Rectal smooth muscle tissue (tissue), 1 donor: ENCODE measurements at regions not wholly inside any gene's neighbourhood (a gene's known extent, or its start where the extent isn't known, plus 50 kb on each side); places are given as distances from the start of the nearest gene placed in this dataset.

Experiments
- H3K27ac ChIP-seq: one replicate; pipeline ENCODE4 v1.7.0; 2013; ENCODE audit warnings: low read depth, low read length, inconsistent platforms
- H3K27me3 ChIP-seq: one replicate; pipeline ENCODE4 v1.7.0; 2013; ENCODE audit warnings: low read length; ENCODE audit not compliant: control insufficient read depth, insufficient read depth
- H3K36me3 ChIP-seq: one replicate; pipeline ENCODE4 v1.7.0; 2013; ENCODE audit warnings: low read length; ENCODE audit not compliant: control insufficient read depth, insufficient read depth
- H3K4me1 ChIP-seq: one replicate; pipeline ENCODE4 v1.7.0; 2013; ENCODE audit warnings: low read length; ENCODE audit not compliant: control insufficient read depth, insufficient read depth
- H3K4me3 ChIP-seq: one replicate; pipeline ENCODE4 v1.7.0; 2013; ENCODE audit warnings: low read length
- H3K9ac ChIP-seq: one replicate; pipeline ENCODE4 v1.7.0; 2013; ENCODE audit warnings: low read length

DNA sequence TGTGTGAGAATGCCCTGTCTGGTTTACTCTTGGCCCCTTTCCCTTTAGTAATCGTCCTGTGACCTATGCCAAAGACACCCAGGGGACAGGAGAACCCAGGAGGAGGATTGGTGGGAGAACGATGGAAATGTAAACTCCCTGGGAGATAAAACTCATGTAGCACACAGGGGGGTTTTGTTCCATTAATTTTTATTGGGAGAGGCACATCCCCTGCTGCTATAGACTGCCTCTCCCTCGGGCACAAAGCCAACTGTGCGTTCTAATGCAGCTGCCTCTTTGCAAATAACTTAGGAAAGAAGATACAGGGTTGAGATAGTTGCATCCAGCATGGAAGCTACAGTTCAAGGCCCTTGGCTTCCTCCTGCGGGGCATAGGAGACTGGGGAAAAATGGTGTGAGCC lies 489.6 kb downstream of the SLC4A3 start:
- Histone ChIP-seq H3K9ac (no peak overlapping the region), H3K4me3 (no peak overlapping the region), H3K4me1 (no peaks in the 10 kb centered on the region), H3K27ac (no peak overlapping the region), H3K27me3 (no peaks in the 10 kb centered on the region), H3K36me3 (no peaks in the 10 kb centered on the region)

DNA sequence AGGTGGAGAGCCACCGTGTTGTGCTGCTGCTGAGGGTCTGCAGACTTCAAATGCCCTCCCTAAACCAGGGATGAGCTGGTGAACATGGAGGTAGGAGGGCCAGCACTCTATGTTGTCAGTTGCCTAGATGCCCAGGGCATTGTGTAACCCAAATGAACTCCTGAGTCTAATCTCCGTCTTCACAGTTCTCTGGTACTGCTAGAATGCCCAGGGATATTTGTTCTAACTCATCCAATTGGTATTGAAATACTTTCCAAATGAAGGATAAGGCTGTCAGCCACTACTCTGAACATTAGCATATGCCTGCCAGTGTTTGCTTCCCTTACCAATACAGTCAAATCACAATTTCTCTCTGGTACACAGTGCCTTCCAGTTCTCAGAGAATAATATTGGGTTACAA lies 492.6 kb downstream of the SLC4A3 start:
- H3K4me1 ChIP-seq = no peaks in the 10 kb centered on the region
- H3K27ac ChIP-seq = no peak overlapping the region
- no peaks in the 10 kb centered on the region for H3K36me3 ChIP-seq
- H3K9ac ChIP-seq = no peak overlapping the region
- no peak overlapping the region for H3K4me3 ChIP-seq
- no peaks in the 10 kb centered on the region for H3K27me3 ChIP-seq

DNA sequence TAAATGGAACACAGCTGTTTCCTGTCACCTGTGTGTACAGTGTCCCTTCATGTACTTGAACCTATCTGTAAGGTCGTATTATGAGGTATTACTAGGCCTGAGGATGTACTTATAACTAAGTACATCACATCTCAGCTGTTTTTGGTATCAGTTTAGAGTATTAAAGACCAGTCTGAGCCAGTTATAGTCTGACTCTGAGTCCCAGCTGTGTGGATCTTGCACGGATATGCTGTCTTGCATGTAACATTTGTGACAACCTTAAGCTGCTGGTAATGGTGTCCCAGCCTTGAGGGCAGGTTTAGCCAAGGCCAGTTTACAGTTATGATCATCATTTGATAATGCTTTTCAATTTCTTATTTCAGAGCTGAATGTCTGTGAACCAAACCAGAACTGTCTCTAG lies 496.3 kb downstream of the SLC4A3 start:
- Histone ChIP-seq H3K4me3 (no peak overlapping the region), H3K36me3 (no peaks in the 10 kb centered on the region)

DNA sequence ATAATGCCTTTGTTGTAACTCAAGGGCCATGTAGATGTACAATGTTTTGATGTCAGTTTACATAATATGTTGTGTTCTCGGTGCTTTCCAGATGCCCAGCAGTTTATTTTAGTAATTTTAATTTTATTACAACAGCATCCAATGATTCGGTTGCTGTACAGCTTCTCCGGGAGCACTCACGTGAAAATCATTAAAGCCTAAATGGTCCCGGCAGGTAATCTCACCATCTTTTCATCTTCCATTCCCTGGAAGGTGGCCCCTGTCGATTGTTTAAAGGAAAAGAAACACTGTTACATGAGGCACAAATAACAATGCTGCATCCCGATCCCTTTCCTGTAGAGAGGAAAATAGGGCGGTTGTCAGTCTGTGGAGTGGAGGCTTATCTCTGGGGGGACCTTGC lies 498.1 kb downstream of the SLC4A3 start:
- H3K36me3 ChIP-seq = no peaks in the 10 kb centered on the region
- no peaks in the 10 kb centered on the region for H3K4me1 ChIP-seq
- H3K27ac ChIP-seq = no peak overlapping the region
- no peak overlapping the region for H3K4me3 ChIP-seq
- H3K27me3 ChIP-seq = no peaks in the 10 kb centered on the region
- no peak overlapping the region for H3K9ac ChIP-seq

More for the DNA sequence above, 496.3 kb downstream of the SLC4A3 start:
- H3K27ac ChIP-seq = no peak overlapping the region
- no peaks in the 10 kb centered on the region for H3K4me1 ChIP-seq
- no peaks in the 10 kb centered on the region for H3K27me3 ChIP-seq
- no peak overlapping the region for H3K9ac ChIP-seq

DNA sequence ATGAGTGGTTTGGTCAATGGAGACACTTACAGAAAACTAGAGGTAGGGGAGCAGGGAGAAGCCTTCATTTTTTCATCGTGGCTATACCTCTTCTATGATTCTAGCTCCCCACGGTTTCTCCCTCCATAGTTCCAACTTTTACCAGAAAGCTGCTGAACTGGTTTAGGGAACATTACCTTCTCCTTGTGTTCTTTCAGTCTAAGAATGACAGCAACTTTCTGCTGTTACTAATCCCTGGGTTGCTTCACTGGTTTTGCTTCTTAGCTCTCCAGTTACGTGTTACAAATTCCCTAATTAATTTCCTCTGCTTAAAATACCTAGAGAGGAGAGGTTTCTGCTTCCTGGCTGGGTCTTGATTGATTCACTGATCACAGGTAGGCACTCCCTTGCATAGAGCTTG lies 499.9 kb downstream of the SLC4A3 start:
- no peak overlapping the region for H3K4me3 ChIP-seq
- no peaks in the 10 kb centered on the region for H3K4me1 ChIP-seq
- H3K27ac ChIP-seq = no peak overlapping the region
- no peaks in the 10 kb centered on the region for H3K27me3 ChIP-seq
- H3K9ac ChIP-seq = no peak overlapping the region
- no peaks in the 10 kb centered on the region for H3K36me3 ChIP-seq

DNA sequence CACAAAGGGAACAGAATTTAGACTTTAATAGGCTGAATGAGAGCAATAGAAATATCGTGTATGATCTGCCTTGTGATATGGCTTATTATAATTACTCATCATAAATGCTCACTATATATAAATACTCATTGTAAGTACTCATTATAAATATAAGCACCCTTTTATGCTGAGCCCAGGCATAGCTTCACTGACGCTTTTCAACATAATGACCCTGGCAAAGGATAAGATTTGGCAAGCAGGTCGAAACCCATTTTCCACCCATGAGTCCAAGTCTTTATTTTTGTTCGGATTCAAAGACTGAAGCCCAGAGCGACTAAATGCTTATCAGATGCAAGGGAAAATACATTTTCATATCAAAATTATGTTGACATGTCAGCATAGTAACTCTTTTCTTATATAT lies 500.4 kb downstream of the SLC4A3 start:
- Histone ChIP-seq H3K27me3 (no peaks in the 10 kb centered on the region), H3K4me3 (no peak overlapping the region), H3K36me3 (no peaks in the 10 kb centered on the region), H3K27ac (no peak overlapping the region), H3K9ac (no peak overlapping the region), H3K4me1 (no peaks in the 10 kb centered on the region)

DNA sequence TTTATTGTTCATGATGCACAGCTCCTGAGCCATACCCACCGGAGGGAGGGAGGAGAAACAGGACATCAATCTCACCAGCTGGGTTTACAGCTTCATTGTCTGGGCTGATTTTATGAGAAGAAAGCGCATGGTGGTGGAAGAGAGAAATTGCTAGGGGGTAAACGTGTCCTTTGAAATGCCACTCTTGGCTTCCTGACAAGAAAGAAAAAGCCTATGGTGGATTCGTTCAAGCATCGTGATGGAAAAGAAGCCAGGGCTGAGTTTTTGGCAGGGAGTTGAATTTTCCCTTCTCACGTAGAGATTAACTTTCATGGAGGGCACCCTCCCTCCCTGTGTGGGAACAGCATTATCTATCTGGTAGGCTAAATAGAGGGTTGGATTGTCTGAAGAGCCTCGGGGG lies 502.0 kb downstream of the SLC4A3 start:
- Histone ChIP-seq H3K36me3 (no peaks in the 10 kb centered on the region), H3K27me3 (no peaks in the 10 kb centered on the region), H3K9ac (no peak overlapping the region), H3K4me3 (no peak overlapping the region), H3K4me1 (no peaks in the 10 kb centered on the region), H3K27ac (no peak overlapping the region)

DNA sequence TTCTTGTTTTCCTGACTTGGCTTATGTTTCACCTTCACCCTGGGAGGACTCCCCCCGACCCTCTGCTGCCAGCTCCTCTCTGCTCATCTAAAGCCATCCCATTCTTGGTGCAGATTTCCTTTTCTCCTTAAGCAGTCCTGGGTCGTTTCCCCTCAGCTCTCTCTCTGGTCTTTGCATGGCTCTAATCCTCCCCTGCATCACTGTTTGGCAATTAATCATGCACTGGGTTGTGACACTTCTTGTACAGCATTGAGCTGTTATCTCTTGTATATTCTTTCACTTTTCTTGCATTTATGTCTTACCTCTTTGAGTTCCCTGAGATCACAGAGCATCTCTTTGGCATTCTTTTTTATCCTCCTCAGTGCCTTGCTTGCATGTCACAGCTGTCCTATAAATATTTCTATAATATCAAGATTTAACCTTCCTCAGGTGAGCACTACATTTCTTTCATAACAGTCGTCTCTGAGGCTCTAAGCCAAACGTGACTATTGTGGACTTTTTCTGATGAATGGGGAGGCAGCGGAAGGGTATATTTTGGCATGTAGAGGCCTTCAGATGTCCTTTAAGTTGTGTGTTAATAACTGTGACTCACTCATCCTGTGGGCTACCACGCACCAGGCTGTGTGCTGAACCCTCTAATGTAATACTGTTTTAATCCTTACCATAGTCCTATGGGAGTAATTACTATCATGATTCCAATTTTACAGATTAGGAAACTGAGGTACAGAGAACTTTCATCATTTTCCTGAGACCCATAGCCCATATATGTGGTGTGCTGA lies 507.5 kb downstream of the SLC4A3 start:
- no peaks in the 10 kb centered on the region for H3K4me1 ChIP-seq
- H3K4me3 ChIP-seq = no peak overlapping the region
- H3K36me3 ChIP-seq = no peaks in the 10 kb centered on the region
- H3K27me3 ChIP-seq = no peaks in the 10 kb centered on the region
- no peak overlapping the region for H3K9ac ChIP-seq
- no peak overlapping the region for H3K27ac ChIP-seq

DNA sequence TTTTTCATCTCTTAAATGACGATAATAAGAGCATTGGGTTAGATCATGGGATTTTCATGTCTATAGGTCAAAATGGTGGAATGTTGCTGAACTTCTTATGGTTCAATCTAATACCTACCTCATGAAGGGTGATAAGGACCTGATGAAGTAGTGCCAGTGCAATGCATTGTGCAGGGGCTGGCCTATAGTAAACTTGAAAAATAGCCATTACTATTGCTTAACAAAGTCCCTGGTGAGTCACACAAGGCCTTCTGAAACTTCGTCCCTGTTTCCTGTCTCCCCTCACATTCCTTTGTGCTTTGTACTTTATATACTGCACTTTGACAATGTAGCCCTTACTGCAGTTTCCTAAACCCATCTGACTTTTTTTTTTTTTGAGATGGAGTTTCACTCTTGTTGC lies 515.9 kb downstream of the SLC4A3 start:
- H3K4me1 ChIP-seq = no peaks in the 10 kb centered on the region
- H3K27ac ChIP-seq = no peak overlapping the region
- H3K9ac ChIP-seq = no peak overlapping the region
- no peak overlapping the region for H3K4me3 ChIP-seq
- no peaks in the 10 kb centered on the region for H3K27me3 ChIP-seq
- no peaks in the 10 kb centered on the region for H3K36me3 ChIP-seq

DNA sequence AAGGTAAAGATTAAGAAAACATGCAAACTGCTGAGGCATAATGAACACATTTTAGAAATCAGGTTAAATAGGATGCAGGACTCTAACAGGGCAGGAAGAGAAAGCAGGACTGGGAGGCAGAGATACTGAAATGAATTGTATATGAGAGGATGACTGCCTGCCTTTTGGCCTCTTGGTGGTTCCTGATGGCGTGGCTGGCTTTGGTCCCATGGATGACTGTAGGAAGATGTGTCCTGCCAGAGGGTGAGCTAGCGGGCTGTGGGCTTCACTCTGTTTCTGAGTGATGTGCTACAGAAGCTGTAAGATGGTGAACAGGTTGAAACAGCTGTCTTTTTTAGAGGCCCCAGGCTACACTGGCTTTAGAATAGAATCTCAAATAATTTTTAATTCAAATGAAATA lies 517.0 kb downstream of the SLC4A3 start:
- no peak overlapping the region for H3K9ac ChIP-seq
- no peaks in the 10 kb centered on the region for H3K27me3 ChIP-seq
- H3K36me3 ChIP-seq = no peaks in the 10 kb centered on the region
- H3K27ac ChIP-seq = no peak overlapping the region
- no peak overlapping the region for H3K4me3 ChIP-seq
- H3K4me1 ChIP-seq = no peaks in the 10 kb centered on the region

DNA sequence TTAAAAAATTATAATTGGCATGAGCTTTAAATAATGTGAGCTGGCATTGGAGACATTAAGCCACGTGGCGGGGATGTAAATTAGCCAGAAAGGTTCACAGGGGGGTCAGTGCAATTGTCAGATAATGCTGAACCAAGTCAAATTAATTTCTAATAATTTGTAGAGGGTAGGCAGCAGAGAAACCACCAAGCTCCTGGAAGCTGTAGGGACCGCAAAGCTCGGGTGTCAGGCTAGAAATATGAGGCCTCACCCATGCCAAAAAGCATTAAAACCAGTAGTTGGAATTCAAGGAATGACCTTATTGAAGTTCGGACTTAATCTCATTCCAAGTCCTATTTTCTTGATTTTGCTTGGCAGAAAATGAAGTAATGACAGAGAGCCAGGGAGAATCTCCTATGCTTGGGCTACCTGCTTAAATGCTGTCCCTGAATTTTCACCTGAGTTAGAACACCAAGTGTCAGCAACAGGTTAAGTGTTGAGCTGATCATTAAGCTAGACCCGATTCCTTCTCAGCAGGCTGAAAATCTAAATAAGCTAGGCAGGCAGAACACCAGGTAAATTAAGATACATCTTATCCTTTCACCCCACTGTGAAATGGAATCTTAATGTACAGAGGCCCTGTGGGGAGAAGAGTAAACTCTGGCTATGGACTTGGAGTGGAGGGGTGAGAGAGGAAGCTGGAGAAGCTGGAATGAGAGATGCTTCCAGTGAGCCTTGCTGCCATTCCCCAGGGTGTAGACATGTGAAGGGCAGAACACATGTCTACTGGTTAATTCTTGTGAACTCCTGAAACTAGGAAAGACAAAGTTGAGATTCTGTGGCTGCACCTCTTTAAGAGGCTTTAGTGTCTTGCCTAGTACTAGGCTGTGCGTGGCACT lies 520.0 kb downstream of the SLC4A3 start:
- no peaks in the 10 kb centered on the region for H3K36me3 ChIP-seq
- no peak overlapping the region for H3K27ac ChIP-seq
- H3K4me3 ChIP-seq = no peak overlapping the region

DNA sequence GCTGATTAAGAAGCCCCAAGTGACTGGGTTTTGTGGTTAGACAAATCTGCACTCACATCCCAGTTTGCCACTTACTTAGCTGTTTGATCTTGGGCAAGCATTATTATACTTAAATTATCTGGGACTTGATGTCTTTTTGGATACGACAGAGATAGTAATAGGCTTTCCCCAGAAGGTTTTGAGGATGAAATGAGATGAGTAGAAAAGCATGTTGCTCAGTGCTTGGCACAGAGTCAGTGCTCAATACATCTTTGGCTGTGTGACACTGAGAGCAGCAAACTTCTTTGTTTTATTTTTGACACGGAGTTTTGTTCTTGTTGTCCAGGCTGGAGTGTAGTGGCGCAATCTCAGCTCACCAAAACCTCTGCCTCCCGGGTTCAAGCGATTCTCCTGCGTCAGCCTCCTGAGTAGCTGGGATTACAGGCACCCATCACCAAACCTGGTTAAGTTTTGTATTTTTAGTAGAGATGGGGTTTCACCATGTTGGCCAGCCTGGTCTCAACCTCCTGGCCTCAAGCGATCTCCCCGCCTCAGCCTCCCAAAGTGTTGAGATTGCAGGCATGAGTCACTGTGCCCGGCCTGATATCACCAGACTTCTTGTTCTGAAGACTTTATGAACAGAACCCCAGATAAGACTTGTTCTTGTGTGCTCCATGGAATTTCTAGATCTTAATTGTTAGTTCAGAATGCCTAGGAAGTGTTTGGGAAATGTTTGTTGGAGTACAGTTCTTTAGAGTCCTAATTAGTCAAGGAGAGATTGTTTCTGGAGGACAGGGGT lies 521.2 kb downstream of the SLC4A3 start:
- H3K9ac ChIP-seq = no peak overlapping the region
- no peaks in the 10 kb centered on the region for H3K27me3 ChIP-seq

More for the DNA sequence above, 520.0 kb downstream of the SLC4A3 start:
- Histone ChIP-seq H3K9ac (no peak overlapping the region), H3K4me1 (no peaks in the 10 kb centered on the region), H3K27me3 (no peaks in the 10 kb centered on the region)

More for the DNA sequence above, 521.2 kb downstream of the SLC4A3 start:
- Histone ChIP-seq H3K4me1 (no peaks in the 10 kb centered on the region), H3K36me3 (no peaks in the 10 kb centered on the region), H3K4me3 (no peak overlapping the region), H3K27ac (no peak overlapping the region)
